ENCODE measurements at regions not wholly inside any gene's neighbourhood (a gene's known extent, or its start where the extent isn't known, plus 50 kb on each side); places are given as distances from the start of the nearest gene placed in this dataset.
"Not testable (repeated sequence)": the region's sequence is repeated elsewhere in the genome, so short reads cannot be mapped to it uniquely, and the experiment has no call there.

GRCh38 chr1:172755099-172755498 is 96.2 kb downstream of the FASLG start:
- no peak for DNase-seq

- peak; percentile 27 to 29 for DNase-seq
Measured at GRCh38 chr1:172756024-172756423, 97.1 kb downstream of the FASLG start.

- DNase-seq = peak; percentile 42 to 72
Measured at GRCh38 chr1:172758259-172758658, 99.4 kb downstream of the FASLG start.

GRCh38 chr1:172760121-172760520 is 101.2 kb downstream of the FASLG start:
- DNase-seq = no peak

GRCh38 chr1:172761581-172762486 is 102.9 kb downstream of the FASLG start:
- DNase-seq = no peak

GRCh38 chr1:172763057-172763456 is 104.2 kb downstream of the FASLG start:
- DNase-seq = no peak

GRCh38 chr1:172764378-172764777 is 105.5 kb downstream of the FASLG start:
- DNase-seq = no peak

- DNase-seq = peak; percentile 85 to 93
Measured at GRCh38 chr1:172766462-172766861, 107.6 kb downstream of the FASLG start.

GRCh38 chr1:172770071-172770470 is 111.2 kb downstream of the FASLG start:
- peak; percentile 67 to 82 for DNase-seq

- DNase-seq = no peak
Measured at GRCh38 chr1:172774561-172774960, 115.7 kb downstream of the FASLG start.

GRCh38 chr1:172775606-172776005 is 116.7 kb downstream of the FASLG start:
- DNase-seq = no peak

- DNase-seq = no peak
Measured at GRCh38 chr1:172776071-172776470, 117.2 kb downstream of the FASLG start.

- DNase-seq = no peak
Measured at GRCh38 chr1:172777767-172778166, 118.9 kb downstream of the FASLG start.

- DNase-seq = no peak
Measured at GRCh38 chr1:172778456-172779455, 119.9 kb downstream of the FASLG start.

GRCh38 chr1:172779491-172779890 is 120.6 kb downstream of the FASLG start:
- no peak for DNase-seq

GRCh38 chr1:172781513-172782140 is 122.7 kb downstream of the FASLG start:
- no peak for DNase-seq

- no peak for DNase-seq
Measured at GRCh38 chr1:172789840-172790239, 130.9 kb downstream of the FASLG start.

GRCh38 chr1:172790245-172790644 is 131.3 kb downstream of the FASLG start:
- no peak for DNase-seq

- DNase-seq = no peak
Measured at GRCh38 chr1:172793823-172794222, 134.9 kb downstream of the FASLG start.

GRCh38 chr1:172795741-172796140 is 136.8 kb downstream of the FASLG start:
- DNase-seq = no peak

- DNase-seq = not testable (repeated sequence)
Measured at GRCh38 chr1:172799804-172800203, 140.9 kb downstream of the FASLG start.

- peak; percentile 48 to 49 for DNase-seq
Measured at GRCh38 chr1:172801771-172802322, 142.9 kb downstream of the FASLG start.

Data from inflammatory macrophage (primary cell).